Activated CD8-positive, alpha-beta T cell treated with anti-CD3 and anti-CD28 coated beads for 36 hours (primary cell): ENCODE measurements at regions not wholly inside any gene's neighbourhood (a gene's known extent, or its start where the extent isn't known, plus 50 kb on each side); places are given as distances from the start of the nearest gene placed in this dataset.

Experiments used
- ATAC-seq: fragments of 200-7000 bp; cut with Tn5 transposase; one replicate; pipeline ENCODE4 v1.10.0; 2021; ENCODE audit warnings: mild to moderate bottlenecking, moderate library complexity
- CTCF ChIA-PET: fragments of 350-600 bp; sonication (Branson Sonifier 250); formaldehyde crosslinking; loops from one replicate; lab custom pipeline; 2021; ENCODE audit warnings: antibody characterized with exemption; lab: Charles Lee
- POLR2A ChIA-PET: fragments of 350-600 bp; sonication (Branson Sonifier 250); formaldehyde crosslinking; loops from one replicate; lab custom pipeline; 2021; ENCODE audit warnings: antibody characterized with exemption; lab: Charles Lee
- DNase-seq: peaks from one replicate; pipeline ENCODE4 v3.0.0-alpha.2; 2020
- H3K27ac Mint-ChIP-seq: one replicate; pipeline ENCODE4 v1.8.0; 2021; ENCODE audit warnings: mild to moderate bottlenecking, mixed read lengths
- H3K27me3 Mint-ChIP-seq: one replicate; pipeline ENCODE4 v1.8.0; 2021; ENCODE audit warnings: mixed read lengths
- H3K36me3 Mint-ChIP-seq: one replicate; pipeline ENCODE4 v1.8.0; 2021; ENCODE audit warnings: low read depth, mixed read lengths
- H3K4me1 Mint-ChIP-seq: one replicate; pipeline ENCODE4 v1.8.0; 2021; ENCODE audit warnings: low read depth, mixed read lengths
- H3K4me3 Mint-ChIP-seq: one replicate; pipeline ENCODE4 v1.8.0; 2021; ENCODE audit warnings: mild to moderate bottlenecking, moderate library complexity, mixed read lengths
- H3K9me3 Mint-ChIP-seq: one replicate; pipeline ENCODE4 v1.8.0; 2021; ENCODE audit warnings: mixed read lengths
- intact Hi-C: fragments of 100-400 bp; cut with micrococcal nuclease; formaldehyde crosslinking; loops from one replicate; pipeline ENCODE4 v1.10.0; 2022
- TF ChIP-seq, protein P1 (sequence below): fragments of 200-600 bp; IDR thresholded peaks from one replicate; pipeline ENCODE4 v1.8.0; 2022; ENCODE audit warnings: antibody characterized with exemption, mild to moderate bottlenecking

DNA sequence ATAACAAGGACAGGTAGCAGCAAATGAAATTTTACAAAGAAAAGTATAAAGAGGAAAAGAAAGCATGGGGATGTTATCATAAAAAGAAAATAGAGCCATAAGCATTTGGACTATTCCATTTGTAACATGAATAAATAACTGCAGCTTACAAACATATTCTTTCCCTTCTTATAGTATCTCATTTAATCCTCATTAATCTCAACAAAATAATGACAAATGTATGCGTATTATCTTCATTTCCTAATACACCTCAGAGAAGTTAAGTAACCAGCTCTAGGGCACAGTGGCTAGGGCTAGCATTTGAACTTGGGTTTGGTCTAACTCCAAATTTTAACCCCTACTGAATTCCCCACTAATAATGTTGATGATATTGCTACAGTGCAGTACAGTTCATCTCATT lies 175.5 kb upstream of the POU5F2 start:
- no peak overlapping the region for H3K27ac Mint-ChIP-seq
- H3K4me3 Mint-ChIP-seq: no peak overlapping the region
- H3K9me3 Mint-ChIP-seq: no peaks in the 10 kb centered on the region
- intact Hi-C loops: no loop called here
- H3K27me3 Mint-ChIP-seq: no peaks in the 10 kb centered on the region
- ChIA-PET POLR2A (no interaction called here), CTCF (interaction anchor here (1.4 to 1.9 kb wide), 4 partner anchors 16 to 821 kb away, joined by 4 to 6 read pairs (median 4); partner anchors contain the start of gene NR2F1)
- DNase-seq (no peak), ATAC-seq (no peak)
- no peaks in the 10 kb centered on the region for H3K36me3 Mint-ChIP-seq
- peaks cover 2% of the 10 kb centered on the region for H3K4me1 Mint-ChIP-seq
- TF ChIP-seq, protein P1, sequence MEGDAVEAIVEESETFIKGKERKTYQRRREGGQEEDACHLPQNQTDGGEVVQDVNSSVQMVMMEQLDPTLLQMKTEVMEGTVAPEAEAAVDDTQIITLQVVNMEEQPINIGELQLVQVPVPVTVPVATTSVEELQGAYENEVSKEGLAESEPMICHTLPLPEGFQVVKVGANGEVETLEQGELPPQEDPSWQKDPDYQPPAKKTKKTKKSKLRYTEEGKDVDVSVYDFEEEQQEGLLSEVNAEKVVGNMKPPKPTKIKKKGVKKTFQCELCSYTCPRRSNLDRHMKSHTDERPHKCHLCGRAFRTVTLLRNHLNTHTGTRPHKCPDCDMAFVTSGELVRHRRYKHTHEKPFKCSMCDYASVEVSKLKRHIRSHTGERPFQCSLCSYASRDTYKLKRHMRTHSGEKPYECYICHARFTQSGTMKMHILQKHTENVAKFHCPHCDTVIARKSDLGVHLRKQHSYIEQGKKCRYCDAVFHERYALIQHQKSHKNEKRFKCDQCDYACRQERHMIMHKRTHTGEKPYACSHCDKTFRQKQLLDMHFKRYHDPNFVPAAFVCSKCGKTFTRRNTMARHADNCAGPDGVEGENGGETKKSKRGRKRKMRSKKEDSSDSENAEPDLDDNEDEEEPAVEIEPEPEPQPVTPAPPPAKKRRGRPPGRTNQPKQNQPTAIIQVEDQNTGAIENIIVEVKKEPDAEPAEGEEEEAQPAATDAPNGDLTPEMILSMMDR: no peak

DNA sequence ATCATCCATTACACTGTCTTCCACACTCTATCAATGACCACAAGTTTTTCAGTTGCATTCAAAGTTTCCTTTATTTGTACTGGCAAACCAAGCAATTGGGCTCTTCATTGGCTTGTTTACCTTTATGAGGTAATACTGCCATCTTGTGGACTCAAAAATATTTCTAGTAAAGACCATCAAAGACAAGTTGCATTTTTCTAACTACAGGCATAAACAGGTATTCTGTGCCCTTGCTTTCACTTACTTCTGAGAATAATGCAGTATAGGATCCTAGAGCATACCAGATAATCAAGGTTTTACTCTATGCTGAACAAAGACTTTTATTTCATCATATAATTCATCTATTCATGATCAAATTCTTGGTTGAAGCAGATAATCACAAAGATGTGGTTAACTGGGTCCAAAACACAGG lies 173.7 kb upstream of the POU5F2 start:
- no peak for DNase-seq
- intact Hi-C loops: no loop called here
- CTCF ChIA-PET: interaction anchor here (0.7 to 1.9 kb wide), 7 partner anchors 12 to 823 kb away, joined by 3 to 6 read pairs (median 3); no protein-coding TSS in a partner anchor

DNA sequence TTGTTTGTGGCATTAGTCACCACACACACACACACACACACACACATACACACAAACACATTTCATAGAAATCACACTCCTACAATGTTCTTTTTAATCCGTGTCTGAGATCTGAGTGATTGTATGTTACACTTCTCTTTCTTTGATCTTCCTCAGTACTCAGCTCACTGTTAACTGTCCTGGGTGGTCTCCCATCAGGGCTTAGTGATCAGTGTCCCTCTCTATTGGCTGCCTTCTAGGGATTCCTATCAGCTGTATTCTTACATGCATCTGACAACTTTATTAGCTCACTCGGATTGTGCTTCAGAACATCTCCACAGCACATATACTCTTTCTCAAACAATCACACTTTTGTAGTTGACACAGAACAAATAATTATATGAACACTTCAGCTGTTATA lies 170.2 kb upstream of the POU5F2 start:
- ATAC-seq (no peak), DNase-seq (no peak)
- ChIA-PET CTCF (interaction anchor here (1.1 kb wide), 1 partner anchor 10 kb away, joined by 4 read pairs; no protein-coding TSS in a partner anchor), POLR2A (no interaction called here)
- H3K4me1 Mint-ChIP-seq: peaks cover 2% of the 10 kb centered on the region
- H3K27me3 Mint-ChIP-seq: no peaks in the 10 kb centered on the region
- no peaks in the 10 kb centered on the region for H3K36me3 Mint-ChIP-seq
- H3K27ac Mint-ChIP-seq: no peak overlapping the region
- intact Hi-C loops: loop anchor here (5.0 kb wide), 1 partner anchor 329 kb away; the partner anchor contains the start of genes NR2F1 and NR2F1-AS1
- TF ChIP-seq, protein P1: no peak
- no peak overlapping the region for H3K4me3 Mint-ChIP-seq
- H3K9me3 Mint-ChIP-seq: no peaks in the 10 kb centered on the region

More for the DNA sequence above, 173.7 kb upstream of the POU5F2 start:
- H3K36me3 Mint-ChIP-seq: no peaks in the 10 kb centered on the region
- H3K4me3 Mint-ChIP-seq: no peak overlapping the region
- H3K27ac Mint-ChIP-seq: no peak overlapping the region
- H3K4me1 Mint-ChIP-seq: peaks cover 2% of the 10 kb centered on the region
- ATAC-seq: no peak
- H3K27me3 Mint-ChIP-seq: no peaks in the 10 kb centered on the region
- POLR2A ChIA-PET: no interaction called here
- TF ChIP-seq, protein P1: peak; percentile 70
- H3K9me3 Mint-ChIP-seq: no peaks in the 10 kb centered on the region

DNA sequence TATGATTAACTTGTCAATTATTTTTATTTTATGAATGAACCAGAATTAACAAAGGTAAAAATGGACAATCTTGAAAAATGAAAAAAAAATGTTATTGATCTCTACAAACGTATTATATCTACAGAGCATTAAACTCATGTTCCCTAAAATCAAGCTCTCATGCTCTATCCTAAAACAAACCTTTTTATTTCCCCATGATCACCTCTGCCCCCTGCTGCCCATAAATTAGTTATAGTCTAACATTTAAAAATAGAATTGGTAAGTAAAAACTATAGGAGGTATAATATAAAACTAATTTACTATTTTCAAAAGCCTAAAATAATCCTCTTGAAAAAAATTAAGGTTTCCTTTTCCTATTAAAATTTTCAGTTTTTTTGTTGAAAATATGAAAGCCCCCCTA lies 168.0 kb upstream of the POU5F2 start:
- no peaks in the 10 kb centered on the region for H3K4me1 Mint-ChIP-seq
- CTCF ChIA-PET: interaction anchor here (1.4 kb wide), 1 partner anchor 302 kb away, joined by 4 read pairs; no protein-coding TSS in a partner anchor
- no peaks in the 10 kb centered on the region for H3K9me3 Mint-ChIP-seq
- TF ChIP-seq, protein P1: no peak
- H3K27me3 Mint-ChIP-seq: no peaks in the 10 kb centered on the region
- no peaks in the 10 kb centered on the region for H3K36me3 Mint-ChIP-seq
- H3K27ac Mint-ChIP-seq: no peak overlapping the region
- POLR2A ChIA-PET: no interaction called here
- no peak overlapping the region for H3K4me3 Mint-ChIP-seq
- intact Hi-C loops: no loop called here
- DNase-seq (peak; percentile 10), ATAC-seq (no peak)

DNA sequence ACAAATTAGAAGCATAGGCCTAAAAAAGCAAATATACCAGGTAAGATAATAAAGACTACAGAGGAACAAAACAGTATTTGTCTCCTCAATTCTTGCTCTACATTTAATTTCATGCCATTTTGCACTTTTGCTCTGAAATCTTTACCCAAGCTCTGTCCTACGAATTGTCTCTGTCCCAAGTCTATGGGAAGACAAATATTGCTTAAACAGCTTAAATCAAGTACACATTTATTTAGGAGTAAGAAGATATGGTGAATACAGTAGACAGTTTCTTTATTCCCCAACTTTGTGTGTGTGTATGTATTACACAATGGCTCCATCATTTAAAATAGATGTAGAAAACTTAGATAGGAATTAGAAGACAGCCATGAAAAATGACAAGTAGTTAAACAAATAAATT lies 163.5 kb upstream of the POU5F2 start:
- ChIA-PET CTCF (no interaction called here), POLR2A (no interaction called here)
- TF ChIP-seq, protein P1: no peak
- Mint-ChIP-seq H3K27ac (no peak overlapping the region), H3K4me3 (no peak overlapping the region), H3K4me1 (no peaks in the 10 kb centered on the region), H3K9me3 (no peaks in the 10 kb centered on the region), H3K36me3 (no peaks in the 10 kb centered on the region), H3K27me3 (no peaks in the 10 kb centered on the region)
- DNase-seq: no peak
- intact Hi-C loops: no loop called here
- ATAC-seq: no peak
